Stimulated activated CD4-positive, alpha-beta T cell treated with anti-CD3 and anti-CD28 coated beads, Interleukin-2, amount 100 ng/mL, for 48 hours (primary cell): ENCODE measurements at regions not wholly inside any gene's neighbourhood (a gene's known extent, or its start where the extent isn't known, plus 50 kb on each side); places are given as distances from the start of the nearest gene placed in this dataset.

Experiments used
- DNase-seq, 2 donors: peaks; one replicate each; pipeline ENCODE4 v3.0.0-alpha.2; 2020

- DNase-seq: no peak
These were observed 75.6 kb upstream of the RFX8 start for GRCh38 chr2:101550555-101550954.

DNA sequence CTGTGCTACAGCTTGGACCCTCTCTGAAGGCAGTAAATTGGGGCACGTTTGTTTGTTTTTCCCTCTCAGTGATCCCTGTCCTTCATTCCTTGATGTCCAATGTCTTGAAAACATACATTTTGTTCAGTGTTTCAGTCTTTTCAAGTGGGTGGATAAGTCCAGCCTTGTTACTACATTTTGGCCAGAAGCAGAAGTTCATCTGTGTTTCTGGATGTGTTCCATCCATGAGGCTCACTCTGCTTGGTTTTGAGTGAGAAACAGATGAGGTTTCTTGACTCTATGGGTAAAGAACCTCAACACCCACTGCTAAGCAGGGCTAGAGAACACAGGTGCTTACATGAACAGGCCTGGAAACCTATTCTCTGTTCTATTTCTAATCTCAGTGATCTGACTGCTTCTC lies 74.5 kb upstream of the RFX8 start:
- no peak for DNase-seq

GRCh38 chr2:101546376-101547058 lies 71.6 kb upstream of the RFX8 start:
- no peak for DNase-seq

GRCh38 chr2:101545950-101546349 lies 71.0 kb upstream of the RFX8 start:
- DNase-seq: no peak

GRCh38 chr2:101540518-101540917 lies 65.6 kb upstream of the RFX8 start:
- DNase-seq: no peak

DNA sequence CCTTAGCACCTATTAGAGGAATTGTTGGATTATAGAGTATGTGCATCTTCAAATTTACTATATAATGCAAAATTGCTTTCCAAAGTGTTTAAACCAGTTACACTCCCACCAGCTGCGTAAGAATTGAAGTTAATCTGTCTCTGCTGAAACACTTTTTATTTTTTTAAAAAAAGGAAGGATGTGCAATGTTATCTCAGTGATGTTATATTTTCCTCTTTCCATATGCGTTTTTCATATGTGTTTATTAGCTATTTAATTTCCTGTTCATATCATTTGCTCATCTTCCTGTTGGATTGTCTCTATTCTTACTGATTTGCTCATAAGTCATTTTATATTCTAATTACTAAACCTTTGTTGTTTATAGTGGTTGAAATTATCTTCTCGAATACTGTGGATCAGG lies 63.2 kb upstream of the RFX8 start:
- DNase-seq: no peak

- no peak for DNase-seq
These were observed 59.3 kb upstream of the RFX8 start for GRCh38 chr2:101534149-101534611.

DNA sequence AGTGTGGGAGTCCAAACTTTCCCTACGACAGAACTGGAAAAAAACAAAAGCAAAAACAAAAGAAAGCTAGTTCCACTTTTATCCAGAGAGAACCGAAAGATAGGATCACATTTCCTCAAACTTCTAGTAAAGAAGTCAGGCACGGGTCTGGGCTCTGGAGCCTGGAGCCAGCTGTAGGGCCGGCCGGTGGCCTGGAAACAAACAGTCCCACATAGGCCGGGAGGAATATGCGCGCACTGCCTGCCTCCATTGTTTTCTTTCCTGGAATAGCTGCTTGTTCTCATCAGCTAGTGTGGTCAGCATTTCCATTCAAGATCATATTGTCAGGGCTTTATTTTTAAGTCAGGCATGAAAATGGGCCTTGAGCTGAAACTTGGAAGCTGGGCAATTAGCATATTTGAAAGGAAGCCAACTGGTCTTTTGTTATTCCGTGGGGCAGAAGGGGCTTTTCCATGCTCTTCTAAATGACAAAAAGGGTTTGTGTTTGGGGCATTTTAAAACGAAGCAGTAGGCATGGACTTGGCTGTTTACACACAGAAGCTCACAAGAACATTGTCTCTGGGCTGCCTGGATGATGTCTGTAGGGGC lies 58.7 kb upstream of the RFX8 start:
- DNase-seq: no peak

GRCh38 chr2:101528501-101528900 lies 53.6 kb upstream of the RFX8 start:
- DNase-seq: no peak

GRCh38 chr2:101524806-101525430 lies 50.0 kb upstream of the RFX8 start:
- DNase-seq: no peak
